Smooth muscle cell (in vitro differentiated cells): ENCODE measurements at regions not wholly inside any gene's neighbourhood (a gene's known extent, or its start where the extent isn't known, plus 50 kb on each side); places are given as distances from the start of the nearest gene placed in this dataset.

ENCODE experiments used
- DNase-seq: peaks from one replicate; lab custom pipeline; 2025; ENCODE audit not compliant: unreplicated experiment; lab: John Stamatoyannopoulos, UW
- H2AFZ ChIP-seq: fragments of 200-600 bp; sonication (generic); 2 replicates; pipeline ENCODE4 v1.6.0; 2016; ENCODE audit warnings: antibody characterized with exemption, low read depth, mild to moderate bottlenecking
- H3F3A ChIP-seq: fragments of 200-600 bp; sonication (generic); 2 replicates; pipeline ENCODE4 v1.6.0; 2017; ENCODE audit warnings: antibody characterized with exemption, low read depth
- H3K27ac ChIP-seq: fragments of 200-600 bp; sonication (generic); 2 replicates; pipeline ENCODE4 v1.5.1; 2016; ENCODE audit warnings: low read depth, mild to moderate bottlenecking
- H3K27me3 ChIP-seq: fragments of 200-600 bp; sonication (generic); 2 replicates; pipeline ENCODE4 v1.6.1; 2016; ENCODE audit warnings: low read depth, mild to moderate bottlenecking
- H3K36me3 ChIP-seq: fragments of 200-600 bp; sonication (generic); 2 replicates; pipeline ENCODE4 v1.5.1; 2016; ENCODE audit warnings: low read depth
- H3K4me1 ChIP-seq: fragments of 200-600 bp; sonication (generic); 2 replicates; pipeline ENCODE4 v1.5.1; 2016; ENCODE audit warnings: low read depth
- H3K4me2 ChIP-seq: fragments of 200-600 bp; sonication (generic); 2 replicates; pipeline ENCODE4 v1.6.0; 2016; ENCODE audit warnings: mild to moderate bottlenecking
- H3K4me3 ChIP-seq: fragments of 200-600 bp; sonication (generic); 2 replicates; pipeline ENCODE4 v1.5.1; 2016; ENCODE audit warnings: mild to moderate bottlenecking
- H3K79me2 ChIP-seq: fragments of 200-600 bp; sonication (generic); 2 replicates; pipeline ENCODE4 v1.6.0; 2016; ENCODE audit warnings: low read depth, mild to moderate bottlenecking
- H3K9ac ChIP-seq: fragments of 200-600 bp; sonication (generic); 2 replicates; pipeline ENCODE4 v1.6.0; 2016; ENCODE audit warnings: low read depth
- H3K9me3 ChIP-seq: fragments of 200-600 bp; sonication (generic); replicated peaks from 2 replicates; pipeline ENCODE4 v1.5.1; 2016; ENCODE audit warnings: low read depth
- H4K20me1 ChIP-seq: fragments of 200-600 bp; sonication (generic); 2 replicates; pipeline ENCODE4 v1.6.0; 2016; ENCODE audit warnings: low read depth
- WGBS: methylation state at CpG from one replicate; pipeline ENCODE4 v1.1.7; 2016; ENCODE audit warnings: low lambda C conversion rate; 5-methylcytosine and 5-hydroxymethylcytosine counted together
- TF ChIP-seq, protein P1 (sequence below): fragments of 200-600 bp; sonication (generic); IDR thresholded peaks from 2 replicates; pipeline ENCODE4 v1.5.1; 2017; ENCODE audit warnings: borderline replicate concordance, mild to moderate bottlenecking, antibody characterized with exemption; ENCODE audit not compliant: insufficient read depth, poor library complexity, severe bottlenecking

DNA sequence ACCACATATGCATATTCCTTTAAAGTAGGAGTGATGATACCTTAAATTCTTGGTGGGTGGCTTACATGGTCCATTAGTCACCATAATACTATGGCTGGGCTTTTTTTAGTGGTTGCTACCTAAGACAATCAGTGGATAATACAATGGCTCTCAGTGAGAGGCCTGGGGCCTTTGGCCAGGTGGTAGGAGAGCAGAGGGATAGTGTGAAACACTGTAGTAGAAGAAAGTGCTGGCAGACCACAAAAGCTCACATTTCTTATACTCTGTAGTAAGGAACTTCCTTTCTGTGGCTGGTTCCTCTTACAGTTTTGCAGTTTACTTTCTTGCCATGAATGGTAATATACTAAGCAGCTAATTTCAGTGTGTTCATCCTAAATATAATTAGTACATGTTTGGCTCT, 583.5 kb downstream of the XIRP2 start:
- Histone ChIP-seq H3K9ac (no peak overlapping the region), H3K27me3 (no peaks in the 10 kb centered on the region), H3K9me3 (no peaks in the 10 kb centered on the region), H3F3A (no peaks in the 10 kb centered on the region), H4K20me1 (no peaks in the 10 kb centered on the region), H3K79me2 (no peaks in the 10 kb centered on the region), H3K4me2 (no peak overlapping the region), H3K4me3 (no peak overlapping the region), H2AFZ (no peak overlapping the region), H3K36me3 (no peaks in the 10 kb centered on the region), H3K27ac (no peak overlapping the region), H3K4me1 (no peaks in the 10 kb centered on the region)
- TF ChIP-seq, protein P1, sequence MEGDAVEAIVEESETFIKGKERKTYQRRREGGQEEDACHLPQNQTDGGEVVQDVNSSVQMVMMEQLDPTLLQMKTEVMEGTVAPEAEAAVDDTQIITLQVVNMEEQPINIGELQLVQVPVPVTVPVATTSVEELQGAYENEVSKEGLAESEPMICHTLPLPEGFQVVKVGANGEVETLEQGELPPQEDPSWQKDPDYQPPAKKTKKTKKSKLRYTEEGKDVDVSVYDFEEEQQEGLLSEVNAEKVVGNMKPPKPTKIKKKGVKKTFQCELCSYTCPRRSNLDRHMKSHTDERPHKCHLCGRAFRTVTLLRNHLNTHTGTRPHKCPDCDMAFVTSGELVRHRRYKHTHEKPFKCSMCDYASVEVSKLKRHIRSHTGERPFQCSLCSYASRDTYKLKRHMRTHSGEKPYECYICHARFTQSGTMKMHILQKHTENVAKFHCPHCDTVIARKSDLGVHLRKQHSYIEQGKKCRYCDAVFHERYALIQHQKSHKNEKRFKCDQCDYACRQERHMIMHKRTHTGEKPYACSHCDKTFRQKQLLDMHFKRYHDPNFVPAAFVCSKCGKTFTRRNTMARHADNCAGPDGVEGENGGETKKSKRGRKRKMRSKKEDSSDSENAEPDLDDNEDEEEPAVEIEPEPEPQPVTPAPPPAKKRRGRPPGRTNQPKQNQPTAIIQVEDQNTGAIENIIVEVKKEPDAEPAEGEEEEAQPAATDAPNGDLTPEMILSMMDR: no peak
- no peak for DNase-seq

DNA sequence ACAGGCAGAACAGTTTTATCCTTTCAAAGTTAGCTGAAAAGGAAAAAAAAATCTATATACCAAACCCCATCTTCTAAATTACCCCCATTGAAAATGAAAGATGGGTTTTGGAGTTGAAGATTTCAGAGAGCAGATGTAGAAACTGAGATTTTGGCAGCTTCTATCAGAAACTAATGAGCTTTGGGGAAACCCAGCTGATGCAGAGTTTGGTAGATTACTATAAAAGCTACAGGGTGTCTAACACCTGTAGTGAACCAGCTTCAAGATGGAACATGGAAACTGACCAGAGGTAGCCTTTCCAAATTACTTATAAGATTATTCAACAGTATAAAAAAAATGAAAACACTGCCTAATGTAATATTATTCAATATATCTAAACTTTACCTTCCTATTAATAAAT, 583.1 kb downstream of the XIRP2 start:
- TF ChIP-seq, protein P1: no peak
- no peak overlapping the region for H3K4me3 ChIP-seq
- H3K27me3 ChIP-seq: no peaks in the 10 kb centered on the region
- no peaks in the 10 kb centered on the region for H4K20me1 ChIP-seq
- H2AFZ ChIP-seq: no peak overlapping the region
- no peak overlapping the region for H3K4me2 ChIP-seq
- no peak overlapping the region for H3K9ac ChIP-seq
- H3K27ac ChIP-seq: no peak overlapping the region
- no peaks in the 10 kb centered on the region for H3K79me2 ChIP-seq
- no peaks in the 10 kb centered on the region for H3K9me3 ChIP-seq
- no peak for DNase-seq
- no peaks in the 10 kb centered on the region for H3F3A ChIP-seq
- H3K36me3 ChIP-seq: no peaks in the 10 kb centered on the region
- no peaks in the 10 kb centered on the region for H3K4me1 ChIP-seq

DNA sequence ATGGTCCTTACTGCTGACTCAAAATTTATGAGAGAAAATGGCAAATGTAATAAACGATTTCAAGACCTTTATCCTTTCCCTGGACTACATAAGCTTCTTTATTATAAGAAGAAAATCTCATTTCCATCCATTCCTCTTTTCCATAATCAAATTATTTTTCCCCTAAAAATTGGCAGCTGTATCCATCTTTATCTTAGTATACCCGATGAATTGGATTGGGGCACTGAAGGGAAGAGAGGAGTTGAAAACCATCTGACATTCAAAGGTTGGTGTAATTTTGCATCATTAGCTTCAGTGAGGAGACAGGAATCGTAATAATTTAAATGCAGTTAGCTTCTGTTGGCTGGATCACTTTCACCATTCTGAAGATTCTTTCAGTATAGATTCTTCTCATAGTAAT, 574.1 kb downstream of the XIRP2 start:
- no peak overlapping the region for H3K27ac ChIP-seq
- no peaks in the 10 kb centered on the region for H4K20me1 ChIP-seq
- TF ChIP-seq, protein P1: no peak
- DNase-seq: no peak
- H3K27me3 ChIP-seq: no peaks in the 10 kb centered on the region
- H3K4me2 ChIP-seq: no peak overlapping the region
- no peaks in the 10 kb centered on the region for H3K4me1 ChIP-seq
- no peaks in the 10 kb centered on the region for H3K36me3 ChIP-seq
- H3K79me2 ChIP-seq: no peaks in the 10 kb centered on the region
- H3K9ac ChIP-seq: no peak overlapping the region
- 93% methylated on average over 3 of the region's 3 CpGs for WGBS
- H3F3A ChIP-seq: no peaks in the 10 kb centered on the region
- H3K9me3 ChIP-seq: peaks cover 6% of the 10 kb centered on the region
- no peak overlapping the region for H2AFZ ChIP-seq
- no peak overlapping the region for H3K4me3 ChIP-seq

DNA sequence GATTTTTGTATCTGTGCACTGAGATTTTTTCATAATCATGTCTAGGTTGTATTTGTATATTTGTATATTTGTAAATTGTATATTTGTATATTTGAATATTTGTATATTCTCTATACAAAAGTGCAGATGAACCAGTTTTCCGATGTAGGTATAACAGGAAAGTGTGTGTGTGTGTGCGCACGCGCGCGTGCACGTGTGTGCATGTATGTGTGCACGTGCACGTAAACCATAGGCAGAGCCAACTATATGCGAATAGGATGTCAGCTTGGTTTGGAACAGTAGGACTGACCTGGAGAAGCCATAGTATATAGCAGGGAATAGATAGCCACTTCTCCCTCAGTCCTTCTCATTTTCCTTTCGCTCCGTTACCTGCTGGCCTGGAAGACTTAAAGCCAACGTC, 565.8 kb downstream of the XIRP2 start:
- H3K4me2 ChIP-seq: no peak overlapping the region
- TF ChIP-seq, protein P1: no peak
- no peaks in the 10 kb centered on the region for H3K79me2 ChIP-seq

More for the DNA sequence above, 565.8 kb downstream of the XIRP2 start:
- Histone ChIP-seq H2AFZ (no peak overlapping the region), H3K27ac (no peak overlapping the region), H3K27me3 (no peaks in the 10 kb centered on the region), H3K9ac (no peak overlapping the region), H3K4me3 (no peak overlapping the region), H3F3A (no peaks in the 10 kb centered on the region), H3K9me3 (peaks cover 8% of the 10 kb centered on the region), H3K4me1 (no peaks in the 10 kb centered on the region), H4K20me1 (no peaks in the 10 kb centered on the region), H3K36me3 (no peaks in the 10 kb centered on the region)
- 97% methylated on average over 13 of the region's 13 CpGs for WGBS
- DNase-seq: no peak
